H1 (cell line): ENCODE measurements at regions not wholly inside any gene's neighbourhood (a gene's known extent, or its start where the extent isn't known, plus 50 kb on each side); places are given as distances from the start of the nearest gene placed in this dataset.

ENCODE experiments used
- EP300 ChIP-seq, 2 experiments: IDR thresholded peaks; 1 replicate in 1 of 2; 2 replicates in 1 of 2; pipeline ENCODE4 v1.6.1; 2011 to 2012; ENCODE audit warnings: low read depth in 2 of 2, low read length in 2 of 2, mild to moderate bottlenecking in 2 of 2, borderline replicate concordance in 1 of 2, inconsistent platforms in 1 of 2, moderate library complexity in 1 of 2
- EZH2 ChIP-seq: fragments of 200-600 bp; sonication (generic); IDR thresholded peaks from 2 replicates; pipeline ENCODE4 v1.7.1; 2012; ENCODE audit warnings: low read depth, mild to moderate bottlenecking, moderate library complexity, low read length, inconsistent platforms; ENCODE audit not compliant: severe bottlenecking
- GABPA ChIP-seq: IDR thresholded peaks from 2 replicates; pipeline ENCODE4 v1.6.1; 2011; ENCODE audit warnings: mild to moderate bottlenecking, low read length, moderate library complexity, borderline replicate concordance; ENCODE audit not compliant: insufficient read depth
- HDAC6 ChIP-seq: IDR thresholded peaks from one replicate; pipeline ENCODE4 v1.7.1; 2012; ENCODE audit warnings: low read depth, mild to moderate bottlenecking, inconsistent platforms, low read length, moderate library complexity
- POLR2A ChIP-seq, 2 experiments: IDR thresholded peaks; 1 replicate in 1 of 2; 2 replicates in 1 of 2; pipeline ENCODE4 v1.6.1; 2011; ENCODE audit warnings: low read depth in 2 of 2, low read length in 2 of 2, mild to moderate bottlenecking in 2 of 2; ENCODE audit errors: control extremely low read depth in 1 of 2
- TAF1 ChIP-seq: IDR thresholded peaks from 2 replicates; pipeline ENCODE4 v1.6.1; 2011; ENCODE audit warnings: mild to moderate bottlenecking, low read depth, low read length
- TCF12 ChIP-seq: IDR thresholded peaks from 2 replicates; pipeline ENCODE4 v1.6.1; 2011; ENCODE audit warnings: low read depth, mild to moderate bottlenecking, low read length
- TF ChIP-seq, protein P1 (sequence below), 3 experiments: IDR thresholded peaks; 1 replicate in 2 of 3; 2 replicates in 1 of 3; pipeline versions ENCODE4 v1.5.1 to v1.6.1; 2011; ENCODE audit warnings: low read length in 3 of 3, mild to moderate bottlenecking in 3 of 3, inconsistent platforms in 2 of 3, low read depth in 1 of 3, moderate library complexity in 1 of 3; ENCODE audit not compliant: insufficient read depth in 1 of 3; ENCODE audit errors: control extremely low read depth in 1 of 3
- TF ChIP-seq, protein P2 (sequence below): fragments of 300-600 bp; sonication (generic); IDR thresholded peaks from 2 replicates; pipeline ENCODE4 v1.7.1; 2012; ENCODE audit warnings: low read length, moderate library complexity, mild to moderate bottlenecking, inconsistent platforms; ENCODE audit not compliant: insufficient replicate concordance

DNA sequence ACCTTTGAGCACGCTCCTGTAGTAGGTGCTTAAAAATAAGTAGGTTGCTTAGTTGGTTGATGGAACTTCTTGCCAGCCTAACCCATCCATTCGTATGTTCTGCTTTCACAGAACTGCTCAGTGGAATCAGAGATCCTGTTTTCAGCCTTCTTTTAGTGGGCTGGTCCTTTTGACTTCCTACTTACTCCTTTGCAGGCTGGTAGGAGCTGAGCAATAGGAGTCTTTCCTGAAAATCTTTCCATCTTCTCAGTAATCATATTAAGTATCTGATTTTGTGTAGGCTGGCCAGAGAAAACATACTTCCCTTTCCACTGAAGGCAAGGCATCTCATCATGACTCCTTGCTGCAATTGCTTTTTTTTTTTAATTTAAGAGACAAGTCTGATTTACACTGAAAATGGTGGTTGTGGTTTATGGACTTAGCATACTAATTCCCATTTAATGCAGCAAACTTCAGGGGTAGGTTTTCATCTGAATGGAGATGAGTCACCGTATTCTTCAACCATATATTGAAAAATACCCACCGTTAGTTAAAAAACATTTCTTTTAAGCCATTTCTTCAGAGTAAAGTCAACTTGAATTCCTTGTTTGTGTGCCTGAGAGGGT is 208.0 kb downstream of the ZNF365 start:
- TF ChIP-seq HDAC6, result no peak
- TF ChIP-seq TAF1, result no peak
- TF ChIP-seq, protein P1, sequence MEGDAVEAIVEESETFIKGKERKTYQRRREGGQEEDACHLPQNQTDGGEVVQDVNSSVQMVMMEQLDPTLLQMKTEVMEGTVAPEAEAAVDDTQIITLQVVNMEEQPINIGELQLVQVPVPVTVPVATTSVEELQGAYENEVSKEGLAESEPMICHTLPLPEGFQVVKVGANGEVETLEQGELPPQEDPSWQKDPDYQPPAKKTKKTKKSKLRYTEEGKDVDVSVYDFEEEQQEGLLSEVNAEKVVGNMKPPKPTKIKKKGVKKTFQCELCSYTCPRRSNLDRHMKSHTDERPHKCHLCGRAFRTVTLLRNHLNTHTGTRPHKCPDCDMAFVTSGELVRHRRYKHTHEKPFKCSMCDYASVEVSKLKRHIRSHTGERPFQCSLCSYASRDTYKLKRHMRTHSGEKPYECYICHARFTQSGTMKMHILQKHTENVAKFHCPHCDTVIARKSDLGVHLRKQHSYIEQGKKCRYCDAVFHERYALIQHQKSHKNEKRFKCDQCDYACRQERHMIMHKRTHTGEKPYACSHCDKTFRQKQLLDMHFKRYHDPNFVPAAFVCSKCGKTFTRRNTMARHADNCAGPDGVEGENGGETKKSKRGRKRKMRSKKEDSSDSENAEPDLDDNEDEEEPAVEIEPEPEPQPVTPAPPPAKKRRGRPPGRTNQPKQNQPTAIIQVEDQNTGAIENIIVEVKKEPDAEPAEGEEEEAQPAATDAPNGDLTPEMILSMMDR (IDR thresholded peaks at IDR 0.05; ENCODE audit: control extremely low read depth in 1 of 3, insufficient read depth in 1 of 3, low read depth in 1 of 3, low read length in 3 of 3), result no peak
- no peak for TF ChIP-seq EP300 (IDR thresholded peaks at IDR 0.05; ENCODE audit: borderline replicate concordance in 1 of 2, low read depth in 2 of 2, low read length in 2 of 2)
- no peak for TF ChIP-seq POLR2A (IDR thresholded peaks at IDR 0.05; ENCODE audit: control extremely low read depth in 1 of 2, low read depth in 2 of 2, low read length in 2 of 2)
- no peak for TF ChIP-seq EZH2
- TF ChIP-seq, protein P2, sequence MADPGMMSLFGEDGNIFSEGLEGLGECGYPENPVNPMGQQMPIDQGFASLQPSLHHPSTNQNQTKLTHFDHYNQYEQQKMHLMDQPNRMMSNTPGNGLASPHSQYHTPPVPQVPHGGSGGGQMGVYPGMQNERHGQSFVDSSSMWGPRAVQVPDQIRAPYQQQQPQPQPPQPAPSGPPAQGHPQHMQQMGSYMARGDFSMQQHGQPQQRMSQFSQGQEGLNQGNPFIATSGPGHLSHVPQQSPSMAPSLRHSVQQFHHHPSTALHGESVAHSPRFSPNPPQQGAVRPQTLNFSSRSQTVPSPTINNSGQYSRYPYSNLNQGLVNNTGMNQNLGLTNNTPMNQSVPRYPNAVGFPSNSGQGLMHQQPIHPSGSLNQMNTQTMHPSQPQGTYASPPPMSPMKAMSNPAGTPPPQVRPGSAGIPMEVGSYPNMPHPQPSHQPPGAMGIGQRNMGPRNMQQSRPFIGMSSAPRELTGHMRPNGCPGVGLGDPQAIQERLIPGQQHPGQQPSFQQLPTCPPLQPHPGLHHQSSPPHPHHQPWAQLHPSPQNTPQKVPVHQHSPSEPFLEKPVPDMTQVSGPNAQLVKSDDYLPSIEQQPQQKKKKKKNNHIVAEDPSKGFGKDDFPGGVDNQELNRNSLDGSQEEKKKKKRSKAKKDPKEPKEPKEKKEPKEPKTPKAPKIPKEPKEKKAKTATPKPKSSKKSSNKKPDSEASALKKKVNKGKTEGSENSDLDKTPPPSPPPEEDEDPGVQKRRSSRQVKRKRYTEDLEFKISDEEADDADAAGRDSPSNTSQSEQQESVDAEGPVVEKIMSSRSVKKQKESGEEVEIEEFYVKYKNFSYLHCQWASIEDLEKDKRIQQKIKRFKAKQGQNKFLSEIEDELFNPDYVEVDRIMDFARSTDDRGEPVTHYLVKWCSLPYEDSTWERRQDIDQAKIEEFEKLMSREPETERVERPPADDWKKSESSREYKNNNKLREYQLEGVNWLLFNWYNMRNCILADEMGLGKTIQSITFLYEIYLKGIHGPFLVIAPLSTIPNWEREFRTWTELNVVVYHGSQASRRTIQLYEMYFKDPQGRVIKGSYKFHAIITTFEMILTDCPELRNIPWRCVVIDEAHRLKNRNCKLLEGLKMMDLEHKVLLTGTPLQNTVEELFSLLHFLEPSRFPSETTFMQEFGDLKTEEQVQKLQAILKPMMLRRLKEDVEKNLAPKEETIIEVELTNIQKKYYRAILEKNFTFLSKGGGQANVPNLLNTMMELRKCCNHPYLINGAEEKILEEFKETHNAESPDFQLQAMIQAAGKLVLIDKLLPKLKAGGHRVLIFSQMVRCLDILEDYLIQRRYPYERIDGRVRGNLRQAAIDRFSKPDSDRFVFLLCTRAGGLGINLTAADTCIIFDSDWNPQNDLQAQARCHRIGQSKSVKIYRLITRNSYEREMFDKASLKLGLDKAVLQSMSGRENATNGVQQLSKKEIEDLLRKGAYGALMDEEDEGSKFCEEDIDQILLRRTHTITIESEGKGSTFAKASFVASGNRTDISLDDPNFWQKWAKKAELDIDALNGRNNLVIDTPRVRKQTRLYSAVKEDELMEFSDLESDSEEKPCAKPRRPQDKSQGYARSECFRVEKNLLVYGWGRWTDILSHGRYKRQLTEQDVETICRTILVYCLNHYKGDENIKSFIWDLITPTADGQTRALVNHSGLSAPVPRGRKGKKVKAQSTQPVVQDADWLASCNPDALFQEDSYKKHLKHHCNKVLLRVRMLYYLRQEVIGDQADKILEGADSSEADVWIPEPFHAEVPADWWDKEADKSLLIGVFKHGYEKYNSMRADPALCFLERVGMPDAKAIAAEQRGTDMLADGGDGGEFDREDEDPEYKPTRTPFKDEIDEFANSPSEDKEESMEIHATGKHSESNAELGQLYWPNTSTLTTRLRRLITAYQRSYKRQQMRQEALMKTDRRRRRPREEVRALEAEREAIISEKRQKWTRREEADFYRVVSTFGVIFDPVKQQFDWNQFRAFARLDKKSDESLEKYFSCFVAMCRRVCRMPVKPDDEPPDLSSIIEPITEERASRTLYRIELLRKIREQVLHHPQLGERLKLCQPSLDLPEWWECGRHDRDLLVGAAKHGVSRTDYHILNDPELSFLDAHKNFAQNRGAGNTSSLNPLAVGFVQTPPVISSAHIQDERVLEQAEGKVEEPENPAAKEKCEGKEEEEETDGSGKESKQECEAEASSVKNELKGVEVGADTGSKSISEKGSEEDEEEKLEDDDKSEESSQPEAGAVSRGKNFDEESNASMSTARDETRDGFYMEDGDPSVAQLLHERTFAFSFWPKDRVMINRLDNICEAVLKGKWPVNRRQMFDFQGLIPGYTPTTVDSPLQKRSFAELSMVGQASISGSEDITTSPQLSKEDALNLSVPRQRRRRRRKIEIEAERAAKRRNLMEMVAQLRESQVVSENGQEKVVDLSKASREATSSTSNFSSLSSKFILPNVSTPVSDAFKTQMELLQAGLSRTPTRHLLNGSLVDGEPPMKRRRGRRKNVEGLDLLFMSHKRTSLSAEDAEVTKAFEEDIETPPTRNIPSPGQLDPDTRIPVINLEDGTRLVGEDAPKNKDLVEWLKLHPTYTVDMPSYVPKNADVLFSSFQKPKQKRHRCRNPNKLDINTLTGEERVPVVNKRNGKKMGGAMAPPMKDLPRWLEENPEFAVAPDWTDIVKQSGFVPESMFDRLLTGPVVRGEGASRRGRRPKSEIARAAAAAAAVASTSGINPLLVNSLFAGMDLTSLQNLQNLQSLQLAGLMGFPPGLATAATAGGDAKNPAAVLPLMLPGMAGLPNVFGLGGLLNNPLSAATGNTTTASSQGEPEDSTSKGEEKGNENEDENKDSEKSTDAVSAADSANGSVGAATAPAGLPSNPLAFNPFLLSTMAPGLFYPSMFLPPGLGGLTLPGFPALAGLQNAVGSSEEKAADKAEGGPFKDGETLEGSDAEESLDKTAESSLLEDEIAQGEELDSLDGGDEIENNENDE, result no peak
- no peak for TF ChIP-seq GABPA
- no peak for TF ChIP-seq TCF12
